ENCODE measurements at regions not wholly inside any gene's neighbourhood (a gene's known extent, or its start where the extent isn't known, plus 50 kb on each side); places are given as distances from the start of the nearest gene placed in this dataset.
"Not testable (repeated sequence)": the region's sequence is repeated elsewhere in the genome, so short reads cannot be mapped to it uniquely, and the experiment has no call there.

DNA sequence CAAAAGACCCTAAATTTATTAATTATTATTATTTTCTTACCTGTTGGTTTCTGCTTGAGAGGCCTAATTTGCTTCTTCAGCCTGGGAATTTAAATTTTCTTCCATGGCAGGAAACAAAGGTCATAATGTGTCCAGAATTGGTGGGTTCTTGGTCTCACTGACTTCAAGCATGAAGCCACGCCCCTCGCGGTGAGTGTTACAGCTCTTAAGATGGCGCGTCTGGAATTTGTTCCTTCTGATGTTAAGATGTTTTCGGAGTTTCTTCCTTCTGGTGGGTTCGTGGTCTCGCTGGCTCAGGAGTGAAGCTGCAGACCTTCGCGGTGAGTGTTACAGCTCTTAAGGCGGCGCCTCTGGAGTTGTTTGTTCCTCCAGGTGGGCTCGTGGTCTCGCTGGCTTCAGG, 998.7 kb upstream of the SPRY2 start:
- H4K20me1 ChIP-seq (ENCODE audit: insufficient read depth, low read length); H3K27ac ChIP-seq (ENCODE audit: low read depth, low read length); H3K9me3 ChIP-seq (ENCODE audit: low read depth, low read length); DNase-seq (ENCODE audit: insufficient read length, low spot score, missing footprints); H3K4me2 ChIP-seq (ENCODE audit: insufficient read depth, low read length); H3K4me1 ChIP-seq (ENCODE audit: insufficient read depth, low read length); H2AFZ ChIP-seq (ENCODE audit: low read length); H3K79me2 ChIP-seq (ENCODE audit: insufficient read depth, low read length); H3K27me3 ChIP-seq (ENCODE audit: insufficient read depth, low read length); H3K4me3 ChIP-seq (ENCODE audit: insufficient read depth, low read length); H3K36me3 ChIP-seq (ENCODE audit: insufficient read depth, low read length): not testable (repeated sequence)

DNA sequence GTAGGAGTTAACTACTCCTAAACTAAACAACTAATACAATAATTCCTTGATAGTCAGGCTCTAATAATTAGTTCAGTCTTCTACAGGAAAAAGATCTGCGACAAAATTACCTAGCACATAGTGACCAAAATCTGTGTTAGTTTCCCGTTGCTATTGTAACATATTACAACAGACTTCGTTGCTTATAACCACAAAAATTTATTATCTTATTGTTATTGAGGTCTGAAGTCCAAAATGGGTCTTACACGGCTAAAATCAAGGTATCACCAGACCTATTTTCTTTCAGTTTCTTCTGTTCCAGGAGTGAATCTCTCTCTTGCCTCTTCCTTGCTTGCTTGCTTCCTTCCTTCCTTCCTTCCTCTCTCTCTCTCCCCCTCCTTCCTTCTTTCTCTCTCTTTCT, 993.6 kb upstream of the SPRY2 start:
- no peak overlapping the region for H3K4me2 ChIP-seq (ENCODE audit: insufficient read depth, low read length)
- no peaks in the 10 kb centered on the region for H4K20me1 ChIP-seq (ENCODE audit: insufficient read depth, low read length)
- no peaks in the 10 kb centered on the region for H3K79me2 ChIP-seq (ENCODE audit: insufficient read depth, low read length)
- no peaks in the 10 kb centered on the region for H3K9me3 ChIP-seq (ENCODE audit: low read depth, low read length)
- no peak overlapping the region for H3K27ac ChIP-seq (ENCODE audit: low read depth, low read length)
- H2AFZ ChIP-seq (ENCODE audit: low read length): no peak overlapping the region
- H3K4me3 ChIP-seq (ENCODE audit: insufficient read depth, low read length): no peak overlapping the region
- TF ChIP-seq, protein P1, sequence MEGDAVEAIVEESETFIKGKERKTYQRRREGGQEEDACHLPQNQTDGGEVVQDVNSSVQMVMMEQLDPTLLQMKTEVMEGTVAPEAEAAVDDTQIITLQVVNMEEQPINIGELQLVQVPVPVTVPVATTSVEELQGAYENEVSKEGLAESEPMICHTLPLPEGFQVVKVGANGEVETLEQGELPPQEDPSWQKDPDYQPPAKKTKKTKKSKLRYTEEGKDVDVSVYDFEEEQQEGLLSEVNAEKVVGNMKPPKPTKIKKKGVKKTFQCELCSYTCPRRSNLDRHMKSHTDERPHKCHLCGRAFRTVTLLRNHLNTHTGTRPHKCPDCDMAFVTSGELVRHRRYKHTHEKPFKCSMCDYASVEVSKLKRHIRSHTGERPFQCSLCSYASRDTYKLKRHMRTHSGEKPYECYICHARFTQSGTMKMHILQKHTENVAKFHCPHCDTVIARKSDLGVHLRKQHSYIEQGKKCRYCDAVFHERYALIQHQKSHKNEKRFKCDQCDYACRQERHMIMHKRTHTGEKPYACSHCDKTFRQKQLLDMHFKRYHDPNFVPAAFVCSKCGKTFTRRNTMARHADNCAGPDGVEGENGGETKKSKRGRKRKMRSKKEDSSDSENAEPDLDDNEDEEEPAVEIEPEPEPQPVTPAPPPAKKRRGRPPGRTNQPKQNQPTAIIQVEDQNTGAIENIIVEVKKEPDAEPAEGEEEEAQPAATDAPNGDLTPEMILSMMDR (IDR thresholded peaks at IDR 0.05; ENCODE audit: extremely low read depth, low read depth, low read length): no peak
- no peak for DNase-seq (ENCODE audit: insufficient read length, low spot score, missing footprints)
- no peaks in the 10 kb centered on the region for H3K36me3 ChIP-seq (ENCODE audit: insufficient read depth, low read length)
- no peaks in the 10 kb centered on the region for H3K27me3 ChIP-seq (ENCODE audit: insufficient read depth, low read length)
- H3K4me1 ChIP-seq (ENCODE audit: insufficient read depth, low read length): no peaks in the 10 kb centered on the region

DNA sequence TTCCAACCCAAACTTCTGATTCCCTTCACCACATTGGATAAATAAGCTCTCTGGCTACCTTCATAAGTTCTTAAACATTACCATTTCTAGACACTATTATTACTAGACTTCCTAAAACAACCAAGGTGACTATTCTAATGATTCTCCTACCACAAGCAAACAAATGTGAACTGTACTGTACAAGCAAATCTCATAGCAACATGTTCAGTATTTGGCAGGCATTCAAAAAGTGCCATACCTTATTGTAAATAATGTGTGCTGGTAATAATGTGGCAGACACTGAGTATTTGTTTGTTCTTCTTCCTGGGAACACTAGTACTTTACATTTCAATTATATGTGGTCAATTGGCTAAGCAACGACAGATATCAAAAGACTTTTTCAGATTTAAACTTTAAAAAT, 986.0 kb upstream of the SPRY2 start:
- Histone ChIP-seq H3K27ac (ENCODE audit: low read depth, low read length) (no peak overlapping the region), H3K4me3 (ENCODE audit: insufficient read depth, low read length) (no peak overlapping the region)

GRCh38 chr13:81320516-81320915, 979.6 kb upstream of the SPRY2 start:
- no peaks in the 10 kb centered on the region for H4K20me1 ChIP-seq (ENCODE audit: insufficient read depth, low read length)
- H3K9me3 ChIP-seq (ENCODE audit: low read depth, low read length): peaks cover 3% of the 10 kb centered on the region
- no peak overlapping the region for H2AFZ ChIP-seq (ENCODE audit: low read length)
- no peaks in the 10 kb centered on the region for H3K79me2 ChIP-seq (ENCODE audit: insufficient read depth, low read length)
- H3K27me3 ChIP-seq (ENCODE audit: insufficient read depth, low read length): no peaks in the 10 kb centered on the region
- H3K27ac ChIP-seq (ENCODE audit: low read depth, low read length): no peak overlapping the region
- H3K36me3 ChIP-seq (ENCODE audit: insufficient read depth, low read length): no peaks in the 10 kb centered on the region
- DNase-seq (ENCODE audit: insufficient read length, low spot score, missing footprints): no peak
- H3K4me3 ChIP-seq (ENCODE audit: insufficient read depth, low read length): no peak overlapping the region
- TF ChIP-seq, protein P1 (IDR thresholded peaks at IDR 0.05; ENCODE audit: extremely low read depth, low read depth, low read length): no peak
- no peak overlapping the region for H3K4me2 ChIP-seq (ENCODE audit: insufficient read depth, low read length)
- no peaks in the 10 kb centered on the region for H3K4me1 ChIP-seq (ENCODE audit: insufficient read depth, low read length)

More for the DNA sequence above, 986.0 kb upstream of the SPRY2 start:
- Histone ChIP-seq H2AFZ (ENCODE audit: low read length) (no peak overlapping the region), H4K20me1 (ENCODE audit: insufficient read depth, low read length) (no peaks in the 10 kb centered on the region), H3K4me1 (ENCODE audit: insufficient read depth, low read length) (no peaks in the 10 kb centered on the region), H3K79me2 (ENCODE audit: insufficient read depth, low read length) (no peaks in the 10 kb centered on the region), H3K27me3 (ENCODE audit: insufficient read depth, low read length) (no peaks in the 10 kb centered on the region), H3K36me3 (ENCODE audit: insufficient read depth, low read length) (no peaks in the 10 kb centered on the region), H3K4me2 (ENCODE audit: insufficient read depth, low read length) (no peak overlapping the region), H3K9me3 (ENCODE audit: low read depth, low read length) (peaks cover 8% of the 10 kb centered on the region)
- DNase-seq (ENCODE audit: insufficient read length, low spot score, missing footprints): no peak
- TF ChIP-seq, protein P1 (IDR thresholded peaks at IDR 0.05; ENCODE audit: extremely low read depth, low read depth, low read length): no peak

All from osteoblast (primary cell).